Brain microvascular endothelial cell (primary cell): ENCODE measurements at regions not wholly inside any gene's neighbourhood (a gene's known extent, or its start where the extent isn't known, plus 50 kb on each side); places are given as distances from the start of the nearest gene placed in this dataset.

Experiments used
- DNase-seq: peaks from one replicate; pipeline ENCODE4 v3.0.0-alpha.2; 2020
- H3K27ac ChIP-seq: fragments of 250-450 bp; sonication (Bioruptor Pico); 2 replicates; pipeline ENCODE4 v1.5.1; 2020; ENCODE audit warnings: mild to moderate bottlenecking, moderate library complexity
- H3K27me3 ChIP-seq: fragments of 250-450 bp; sonication (Bioruptor Pico); replicated peaks from 2 replicates; pipeline ENCODE4 v1.5.1; 2020; ENCODE audit warnings: mild to moderate bottlenecking
- H3K36me3 ChIP-seq: fragments of 250-450 bp; sonication (Bioruptor Pico); replicated peaks from 2 replicates; pipeline ENCODE4 v1.5.1; 2020; ENCODE audit warnings: mild to moderate bottlenecking
- H3K4me3 ChIP-seq: 2 replicates; pipeline ENCODE4 v1.5.1; 2011; ENCODE audit warnings: low read depth, mild to moderate bottlenecking, control low read depth, low read length, moderate library complexity
- in situ Hi-C: cut with HindIII; loops from 2 replicates; pipeline ENCODE4 v1.10.0; 2017; ENCODE audit warnings: low sequenced_read_pairs, low pct_ligation_motif_present
- TF ChIP-seq, protein P1 (sequence below): IDR thresholded peaks from 2 replicates; pipeline ENCODE4 v1.5.1; 2011; ENCODE audit warnings: low read depth, mild to moderate bottlenecking, moderate library complexity, low read length, control low read depth, inconsistent platforms; ENCODE audit errors: missing control alignments

DNA sequence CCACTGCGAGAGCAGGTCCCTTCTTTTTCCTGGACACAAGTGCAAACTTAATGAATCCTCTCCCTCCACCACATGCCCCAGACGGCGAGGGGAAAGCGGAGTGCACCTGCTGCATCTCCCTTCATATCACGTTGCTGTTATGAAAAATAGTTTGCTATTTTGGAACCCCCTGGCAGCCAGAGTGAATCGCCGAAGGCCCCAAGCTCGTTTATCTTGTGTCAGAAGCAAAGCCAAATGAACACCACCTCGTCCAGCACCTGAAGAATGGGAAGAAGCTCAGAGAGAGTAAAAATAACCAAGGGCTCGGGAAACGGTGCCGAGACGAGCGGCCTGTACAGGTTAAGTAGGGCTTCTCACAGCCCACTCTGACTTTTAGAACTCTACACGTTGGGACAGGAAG, 394.6 kb upstream of the RORA start:
- no peak overlapping the region for H3K4me3 ChIP-seq
- TF ChIP-seq, protein P1, sequence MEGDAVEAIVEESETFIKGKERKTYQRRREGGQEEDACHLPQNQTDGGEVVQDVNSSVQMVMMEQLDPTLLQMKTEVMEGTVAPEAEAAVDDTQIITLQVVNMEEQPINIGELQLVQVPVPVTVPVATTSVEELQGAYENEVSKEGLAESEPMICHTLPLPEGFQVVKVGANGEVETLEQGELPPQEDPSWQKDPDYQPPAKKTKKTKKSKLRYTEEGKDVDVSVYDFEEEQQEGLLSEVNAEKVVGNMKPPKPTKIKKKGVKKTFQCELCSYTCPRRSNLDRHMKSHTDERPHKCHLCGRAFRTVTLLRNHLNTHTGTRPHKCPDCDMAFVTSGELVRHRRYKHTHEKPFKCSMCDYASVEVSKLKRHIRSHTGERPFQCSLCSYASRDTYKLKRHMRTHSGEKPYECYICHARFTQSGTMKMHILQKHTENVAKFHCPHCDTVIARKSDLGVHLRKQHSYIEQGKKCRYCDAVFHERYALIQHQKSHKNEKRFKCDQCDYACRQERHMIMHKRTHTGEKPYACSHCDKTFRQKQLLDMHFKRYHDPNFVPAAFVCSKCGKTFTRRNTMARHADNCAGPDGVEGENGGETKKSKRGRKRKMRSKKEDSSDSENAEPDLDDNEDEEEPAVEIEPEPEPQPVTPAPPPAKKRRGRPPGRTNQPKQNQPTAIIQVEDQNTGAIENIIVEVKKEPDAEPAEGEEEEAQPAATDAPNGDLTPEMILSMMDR = no peak
- no peaks in the 10 kb centered on the region for H3K36me3 ChIP-seq
- no peak overlapping the region for H3K27ac ChIP-seq
- DNase-seq = no peak
- H3K27me3 ChIP-seq = no peaks in the 10 kb centered on the region
- in situ Hi-C loops = no loop called here

DNA sequence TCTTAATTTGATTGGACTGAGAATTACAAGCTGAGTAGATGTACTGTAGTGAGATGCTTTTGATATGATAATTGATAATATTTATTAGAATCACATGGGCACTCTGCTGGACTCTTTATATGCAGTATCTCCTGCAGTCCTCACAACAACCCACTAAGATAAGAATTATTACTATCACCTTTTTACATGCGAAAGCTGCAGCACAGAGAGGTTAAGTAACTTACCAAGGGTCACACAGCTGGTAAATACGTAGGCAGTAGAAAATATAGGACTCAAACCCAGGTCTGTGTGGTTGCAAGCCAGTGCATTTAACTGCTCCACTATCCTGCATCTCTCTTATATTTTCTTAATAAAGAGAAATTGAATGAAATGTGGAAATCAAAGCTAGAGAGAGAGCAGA, 392.8 kb upstream of the RORA start:
- H3K27me3 ChIP-seq = no peaks in the 10 kb centered on the region
- TF ChIP-seq, protein P1 = no peak
- no peaks in the 10 kb centered on the region for H3K36me3 ChIP-seq
- no peak overlapping the region for H3K27ac ChIP-seq
- in situ Hi-C loops = no loop called here
- H3K4me3 ChIP-seq = no peak overlapping the region
- no peak for DNase-seq

DNA sequence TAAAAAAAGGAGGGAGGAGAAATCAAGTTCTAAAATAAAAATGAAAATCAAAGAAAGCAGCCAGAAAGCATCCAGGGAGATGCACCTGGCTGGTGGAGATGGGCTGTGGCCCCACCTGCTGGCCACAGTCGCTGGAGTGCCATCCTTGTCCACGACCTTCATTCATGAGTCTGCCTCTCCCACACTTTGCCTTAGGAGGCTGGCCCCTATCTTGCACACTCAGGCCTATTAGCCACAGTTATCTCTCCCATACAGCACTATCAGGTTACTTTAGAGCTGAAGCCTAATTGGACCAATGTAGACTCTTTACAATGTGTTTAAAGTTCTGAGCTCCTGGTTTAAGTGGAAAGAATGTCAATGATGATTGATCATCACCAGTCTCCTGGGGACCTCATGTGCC, 392.0 kb upstream of the RORA start:
- Histone ChIP-seq H3K27ac (no peak overlapping the region), H3K36me3 (no peaks in the 10 kb centered on the region), H3K4me3 (no peak overlapping the region), H3K27me3 (no peaks in the 10 kb centered on the region)
- no peak for DNase-seq
- in situ Hi-C loops = no loop called here
- TF ChIP-seq, protein P1 = peak; percentile 60

DNA sequence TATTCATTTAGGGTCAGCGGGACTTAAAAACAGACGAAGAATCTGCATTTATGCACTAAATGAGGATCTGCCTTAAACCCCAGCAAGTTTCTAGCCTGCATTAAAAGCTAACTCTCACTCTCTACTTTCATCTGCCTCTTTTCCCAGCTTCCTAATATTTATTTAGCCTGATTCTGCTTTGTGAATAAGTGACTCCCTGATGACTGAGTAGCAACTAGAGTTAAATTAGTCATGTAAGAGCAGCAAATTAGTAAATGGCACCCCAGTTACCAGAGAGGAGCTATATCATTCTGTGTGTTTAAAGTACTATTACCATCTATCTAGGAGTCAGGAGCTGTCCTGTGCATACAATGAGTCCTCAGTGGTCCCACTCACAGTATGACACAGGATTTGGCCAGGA, 391.0 kb upstream of the RORA start:
- Histone ChIP-seq H3K27me3 (no peaks in the 10 kb centered on the region), H3K4me3 (no peak overlapping the region), H3K36me3 (no peaks in the 10 kb centered on the region), H3K27ac (no peak overlapping the region)
- TF ChIP-seq, protein P1 = no peak
- DNase-seq = no peak
- in situ Hi-C loops = no loop called here

- Histone ChIP-seq H3K4me3 (no peak overlapping the region), H3K27me3 (no peaks in the 10 kb centered on the region), H3K36me3 (no peaks in the 10 kb centered on the region), H3K27ac (no peak overlapping the region)
- in situ Hi-C loops = no loop called here
- TF ChIP-seq, protein P1 = no peak
- DNase-seq = peak; percentile 8
These were observed 384.6 kb upstream of the RORA start for GRCh38 chr15:61613729-61614128.

DNA sequence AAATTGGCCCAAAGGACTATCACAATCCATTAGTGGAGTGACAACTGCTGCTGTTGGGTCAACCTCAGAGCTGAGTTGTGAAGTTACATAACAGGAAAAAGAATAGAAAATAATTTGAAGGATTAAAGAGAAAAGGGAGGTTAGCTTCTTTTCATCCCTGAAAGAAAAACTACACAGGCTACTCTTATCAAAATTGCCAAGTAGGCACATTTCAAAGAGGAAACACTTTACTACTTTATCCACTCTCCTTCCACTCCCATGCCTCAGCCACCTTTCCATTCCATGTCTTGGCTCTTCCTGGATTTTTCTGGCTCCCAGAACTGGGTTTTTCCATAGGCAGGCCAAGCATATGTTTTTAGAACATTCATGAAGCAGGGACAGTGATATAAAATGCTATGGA, 384.0 kb upstream of the RORA start:
- no peak overlapping the region for H3K4me3 ChIP-seq
- H3K27me3 ChIP-seq = no peaks in the 10 kb centered on the region
- H3K27ac ChIP-seq = no peak overlapping the region
- no peaks in the 10 kb centered on the region for H3K36me3 ChIP-seq
- in situ Hi-C loops = no loop called here
- DNase-seq = no peak
- TF ChIP-seq, protein P1 = no peak
